Tibial nerve (tissue), 3 donors: ENCODE measurements at regions not wholly inside any gene's neighbourhood (a gene's known extent, or its start where the extent isn't known, plus 50 kb on each side); places are given as distances from the start of the nearest gene placed in this dataset.

Source experiments
- POLR2A ChIP-seq, 2 donors: fragments of 450-650 bp; IDR thresholded peaks; one replicate each; pipeline ENCODE4 v1.6.1; 2017; ENCODE audit warnings: antibody characterized with exemption in 2 of 2, mild to moderate bottlenecking in 2 of 2, moderate library complexity in 2 of 2
- TF ChIP-seq, protein P1 (sequence below), 5 experiments: fragments of 200-600 bp in 3 of 5; fragments of 450-650 bp in 2 of 5; sonication (generic) in 3 of 5; IDR thresholded peaks; one replicate each; pipeline ENCODE4 v1.5.1; 2016 to 2019; ENCODE audit warnings: antibody characterized with exemption in 5 of 5, mild to moderate bottlenecking in 3 of 5, moderate library complexity in 2 of 5

DNA sequence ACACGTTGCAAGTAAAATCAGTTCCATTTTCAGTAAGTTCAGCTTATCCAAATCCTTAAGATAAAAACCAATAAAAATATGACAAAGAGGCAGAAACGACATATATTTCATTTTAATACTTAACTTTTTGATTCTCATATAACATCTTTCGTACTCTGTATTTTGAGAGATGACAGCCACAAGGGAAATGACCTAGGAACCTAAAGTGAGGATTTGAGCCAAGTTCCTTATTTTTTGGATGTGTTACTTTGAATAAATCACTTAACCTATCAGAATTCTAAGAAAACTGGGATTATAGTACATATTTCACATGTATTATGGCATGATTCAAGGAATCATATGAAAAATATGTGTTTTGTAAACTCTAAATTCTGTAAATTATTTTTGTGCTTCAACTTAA lies 143.6 kb upstream of the TRPC6 start:
- TF ChIP-seq, protein P1, sequence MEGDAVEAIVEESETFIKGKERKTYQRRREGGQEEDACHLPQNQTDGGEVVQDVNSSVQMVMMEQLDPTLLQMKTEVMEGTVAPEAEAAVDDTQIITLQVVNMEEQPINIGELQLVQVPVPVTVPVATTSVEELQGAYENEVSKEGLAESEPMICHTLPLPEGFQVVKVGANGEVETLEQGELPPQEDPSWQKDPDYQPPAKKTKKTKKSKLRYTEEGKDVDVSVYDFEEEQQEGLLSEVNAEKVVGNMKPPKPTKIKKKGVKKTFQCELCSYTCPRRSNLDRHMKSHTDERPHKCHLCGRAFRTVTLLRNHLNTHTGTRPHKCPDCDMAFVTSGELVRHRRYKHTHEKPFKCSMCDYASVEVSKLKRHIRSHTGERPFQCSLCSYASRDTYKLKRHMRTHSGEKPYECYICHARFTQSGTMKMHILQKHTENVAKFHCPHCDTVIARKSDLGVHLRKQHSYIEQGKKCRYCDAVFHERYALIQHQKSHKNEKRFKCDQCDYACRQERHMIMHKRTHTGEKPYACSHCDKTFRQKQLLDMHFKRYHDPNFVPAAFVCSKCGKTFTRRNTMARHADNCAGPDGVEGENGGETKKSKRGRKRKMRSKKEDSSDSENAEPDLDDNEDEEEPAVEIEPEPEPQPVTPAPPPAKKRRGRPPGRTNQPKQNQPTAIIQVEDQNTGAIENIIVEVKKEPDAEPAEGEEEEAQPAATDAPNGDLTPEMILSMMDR (IDR thresholded peaks at IDR 0.05) = no peak
- no peak for TF ChIP-seq POLR2A (IDR thresholded peaks at IDR 0.05)
